Endothelial cell of umbilical vein (primary cell): ENCODE measurements at regions not wholly inside any gene's neighbourhood (a gene's known extent, or its start where the extent isn't known, plus 50 kb on each side); places are given as distances from the start of the nearest gene placed in this dataset.

Experiments
- BruUV-seq: library from RNA; stranded (reverse); fragments of 400-500 nt; replicated peaks from 2 replicates; lab custom pipeline; 2021; lab: Mats Ljungman, UMichigan
- CTCF ChIA-PET: fragments of 300-600, 350-600 bp; sonication (Branson Sonifier 250); formaldehyde crosslinking; loops from one replicate; lab custom pipeline; 2021; ENCODE audit warnings: antibody characterized with exemption, inconsistent platforms; lab: Charles Lee
- POLR2A ChIA-PET: fragments of 300-600, 350-600 bp; sonication (Branson Sonifier 250); formaldehyde crosslinking; loops from one replicate; lab custom pipeline; 2021; ENCODE audit warnings: antibody characterized with exemption, inconsistent platforms; lab: Charles Lee
- DNase-seq: peaks from one replicate; pipeline ENCODE4 v3.0.0-alpha.2; 2011; ENCODE audit warnings: low read depth, low spot score
- FAIRE-seq: peaks from 2 replicates; lab custom pipeline; 2011; peaks lifted over from hg19 to GRCh38; lab: Jason Lieb, UNC
- H2AFZ ChIP-seq: 2 replicates; pipeline ENCODE4 v1.6.0; 2012; ENCODE audit warnings: low read depth, low read length, control low read depth, inconsistent platforms
- H3K27ac ChIP-seq: 2 replicates; pipeline ENCODE4 v1.5.1; 2011; ENCODE audit warnings: low read depth, mild to moderate bottlenecking, control low read depth, low read length, moderate library complexity; ENCODE audit not compliant: insufficient read depth
- H3K27me3 ChIP-seq, 2 experiments: 2 replicates each; pipeline versions ENCODE4 v1.6.0 to v1.6.1; 2011; ENCODE audit warnings: low read length in 2 of 2, mixed read lengths in 1 of 2; ENCODE audit not compliant: control insufficient read depth in 2 of 2, insufficient read depth in 2 of 2
- H3K36me3 ChIP-seq, 2 experiments: 2 replicates in 1 of 2; 3 replicates in 1 of 2; pipeline ENCODE4 v1.5.1; 2011; ENCODE audit warnings: low read length in 2 of 2, mild to moderate bottlenecking in 1 of 2, moderate library complexity in 1 of 2; ENCODE audit not compliant: control insufficient read depth in 2 of 2, insufficient read depth in 2 of 2; ENCODE audit errors: extremely low read depth in 1 of 2
- H3K4me1 ChIP-seq: 3 replicates; pipeline ENCODE4 v1.5.1; 2011; ENCODE audit warnings: mild to moderate bottlenecking, low read length; ENCODE audit not compliant: control insufficient read depth, insufficient read depth; ENCODE audit errors: extremely low read depth
- H3K4me2 ChIP-seq: 2 replicates; pipeline ENCODE4 v1.6.1; 2011; ENCODE audit warnings: low read length, control low read depth, mixed read lengths; ENCODE audit not compliant: insufficient read depth
- H3K4me3 ChIP-seq, 3 experiments: fragments of 200-600 bp in 1 of 3; sonication (generic), shearing (Covaris generic) in 1 of 3; replicated peaks in 1 of 3; 2 replicates each; pipeline ENCODE4 v1.5.1; 2011 to 2016; ENCODE audit warnings: control low read depth in 3 of 3, low read length in 3 of 3, mild to moderate bottlenecking in 2 of 3, inconsistent platforms in 1 of 3, low read depth in 1 of 3, moderate library complexity in 1 of 3; ENCODE audit not compliant: insufficient read depth in 1 of 3
- H3K79me2 ChIP-seq: 2 replicates; pipeline ENCODE4 v1.6.0; 2012; ENCODE audit warnings: low read length, inconsistent platforms; ENCODE audit not compliant: control insufficient read depth, insufficient read depth
- H3K9ac ChIP-seq: replicated peaks from 2 replicates; pipeline ENCODE3; 2011; ENCODE audit warnings: low read length, control low read depth; ENCODE audit not compliant: insufficient read depth; ENCODE audit errors: extremely low read depth
- H3K9me1 ChIP-seq: replicated peaks from 3 replicates; pipeline ENCODE4 v1.6.0; 2011; ENCODE audit warnings: mild to moderate bottlenecking, low read length; ENCODE audit not compliant: control insufficient read depth, insufficient read depth; ENCODE audit errors: extremely low read depth
- H3K9me3 ChIP-seq: replicated peaks from 2 replicates; pipeline ENCODE4 v1.5.1; 2012; ENCODE audit warnings: low read length, inconsistent platforms; ENCODE audit not compliant: control insufficient read depth, insufficient read depth
- H4K20me1 ChIP-seq: replicated peaks from 2 replicates; pipeline ENCODE3; 2011; ENCODE audit warnings: mild to moderate bottlenecking, low read length; ENCODE audit not compliant: control insufficient read depth, insufficient read depth; ENCODE audit errors: extremely low read depth
- EZH2 ChIP-seq: IDR thresholded peaks from 2 replicates; pipeline ENCODE4 v1.6.1; 2012; ENCODE audit warnings: borderline replicate concordance, low read depth, mild to moderate bottlenecking, moderate library complexity, low read length, inconsistent platforms; ENCODE audit not compliant: severe bottlenecking
- FOS ChIP-seq: IDR thresholded peaks from 2 replicates; pipeline ENCODE4 v1.6.1; 2011; ENCODE audit warnings: mild to moderate bottlenecking, low read length, moderate library complexity, borderline replicate concordance; ENCODE audit not compliant: insufficient read depth
- GATA2 ChIP-seq: IDR thresholded peaks from 2 replicates; pipeline ENCODE4 v1.7.0; 2011; ENCODE audit warnings: low read depth, mild to moderate bottlenecking, moderate library complexity, mixed read lengths, low read length; ENCODE audit not compliant: insufficient read length, insufficient read depth
- JUN ChIP-seq: IDR thresholded peaks from 2 replicates; pipeline ENCODE4 v1.6.1; 2011; ENCODE audit warnings: borderline replicate concordance, low read depth; ENCODE audit not compliant: insufficient read length, insufficient read depth
- MYC ChIP-seq: IDR thresholded peaks from one replicate; pipeline ENCODE4 v1.6.1; 2011; ENCODE audit warnings: mild to moderate bottlenecking, low read depth, low read length
- POLR2A ChIP-seq: IDR thresholded peaks from 2 replicates; pipeline ENCODE4 v1.6.1; 2012; ENCODE audit warnings: low read depth, mild to moderate bottlenecking, control low read depth, low read length
- POLR2AphosphoS5 ChIP-seq: IDR thresholded peaks from 2 replicates; pipeline ENCODE4 v1.6.1; 2012; ENCODE audit warnings: low read depth, mild to moderate bottlenecking, control low read depth, low read length, moderate library complexity; ENCODE audit not compliant: insufficient read depth
- dilution Hi-C: fragments of 300-500 bp; cut with MboI; formaldehyde crosslinking; loops from one replicate; pipeline ENCODE4 v1.15.0; 2019; ENCODE audit warnings: low sequenced_read_pairs; ENCODE audit not compliant: extremely low pct_ligation_motif_present
- intact Hi-C: fragments of 100-400 bp; cut with micrococcal nuclease; formaldehyde crosslinking; loops from one replicate; pipeline ENCODE4 v1.10.0; 2022
- TF ChIP-seq, protein P1 (sequence below), 2 donors: IDR thresholded peaks; 1 replicate in 1 of 2; 2 replicates in 1 of 2; pipeline ENCODE4 v1.5.1; 2011; ENCODE audit warnings: low read length in 2 of 2, mild to moderate bottlenecking in 2 of 2, moderate library complexity in 2 of 2, control low read depth in 1 of 2, inconsistent platforms in 1 of 2, low read depth in 1 of 2; ENCODE audit not compliant: insufficient read depth in 1 of 2; ENCODE audit errors: extremely low read depth in 1 of 2
- TF ChIP-seq, protein P2 (sequence below): IDR thresholded peaks from 2 replicates; pipeline ENCODE4 v1.6.1; 2011; ENCODE audit not compliant: insufficient read depth, insufficient read length

DNA sequence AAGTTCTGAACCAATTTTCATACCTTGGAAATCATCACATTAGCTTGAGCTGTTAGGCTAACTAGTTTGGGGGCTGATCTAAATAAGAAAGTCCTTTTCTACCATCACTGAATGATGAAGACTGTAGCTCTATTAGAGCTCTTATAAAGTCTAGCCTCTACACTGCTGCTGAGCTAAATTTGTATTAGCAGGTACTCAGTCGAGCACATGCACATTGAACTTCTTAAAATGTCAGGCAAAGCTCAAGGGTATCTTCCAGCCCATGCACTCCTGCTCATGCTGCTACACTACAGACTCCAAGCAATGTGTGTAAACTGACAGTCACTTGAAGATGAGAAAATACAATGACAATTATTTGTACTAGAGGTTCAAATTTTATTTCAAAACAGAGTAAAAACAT, 158.8 kb upstream of the TMEM229A start:
- TF ChIP-seq FOS (no peak), POLR2AphosphoS5 (no peak), POLR2A (no peak), MYC (no peak), GATA2 (no peak), EZH2 (no peak), JUN (no peak)
- TF ChIP-seq, protein P1, sequence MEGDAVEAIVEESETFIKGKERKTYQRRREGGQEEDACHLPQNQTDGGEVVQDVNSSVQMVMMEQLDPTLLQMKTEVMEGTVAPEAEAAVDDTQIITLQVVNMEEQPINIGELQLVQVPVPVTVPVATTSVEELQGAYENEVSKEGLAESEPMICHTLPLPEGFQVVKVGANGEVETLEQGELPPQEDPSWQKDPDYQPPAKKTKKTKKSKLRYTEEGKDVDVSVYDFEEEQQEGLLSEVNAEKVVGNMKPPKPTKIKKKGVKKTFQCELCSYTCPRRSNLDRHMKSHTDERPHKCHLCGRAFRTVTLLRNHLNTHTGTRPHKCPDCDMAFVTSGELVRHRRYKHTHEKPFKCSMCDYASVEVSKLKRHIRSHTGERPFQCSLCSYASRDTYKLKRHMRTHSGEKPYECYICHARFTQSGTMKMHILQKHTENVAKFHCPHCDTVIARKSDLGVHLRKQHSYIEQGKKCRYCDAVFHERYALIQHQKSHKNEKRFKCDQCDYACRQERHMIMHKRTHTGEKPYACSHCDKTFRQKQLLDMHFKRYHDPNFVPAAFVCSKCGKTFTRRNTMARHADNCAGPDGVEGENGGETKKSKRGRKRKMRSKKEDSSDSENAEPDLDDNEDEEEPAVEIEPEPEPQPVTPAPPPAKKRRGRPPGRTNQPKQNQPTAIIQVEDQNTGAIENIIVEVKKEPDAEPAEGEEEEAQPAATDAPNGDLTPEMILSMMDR (IDR thresholded peaks at IDR 0.05; ENCODE audit: extremely low read depth in 1 of 2, insufficient read depth in 1 of 2, low read depth in 1 of 2, low read length in 2 of 2), result no peak
- TF ChIP-seq, protein P2, sequence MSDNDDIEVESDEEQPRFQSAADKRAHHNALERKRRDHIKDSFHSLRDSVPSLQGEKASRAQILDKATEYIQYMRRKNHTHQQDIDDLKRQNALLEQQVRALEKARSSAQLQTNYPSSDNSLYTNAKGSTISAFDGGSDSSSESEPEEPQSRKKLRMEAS, result no peak
- H3K27me3 ChIP-seq, result no peaks in the 10 kb centered on the region
- no peaks in the 10 kb centered on the region for H3K9me1 ChIP-seq
- H3K4me3 ChIP-seq, result no peak overlapping the region
- H3K27ac ChIP-seq, result no peak overlapping the region
- ChIA-PET POLR2A (no interaction called here), CTCF (interaction anchor here (1.0 to 1.2 kb wide), 2 partner anchors 12 to 14 kb away, joined by 3 read pairs; no protein-coding TSS in a partner anchor)
- intact Hi-C loops, result no loop called here
- no peaks in the 10 kb centered on the region for H4K20me1 ChIP-seq
- H3K4me2 ChIP-seq, result no peak overlapping the region
- no peaks in the 10 kb centered on the region for H3K36me3 ChIP-seq
- no peaks in the 10 kb centered on the region for H3K79me2 ChIP-seq
- DNase-seq, result no peak
- FAIRE-seq, result no peak
- no peaks in the 10 kb centered on the region for H3K9me3 ChIP-seq
- H3K4me1 ChIP-seq, result no peaks in the 10 kb centered on the region
- no peak overlapping the region for H2AFZ ChIP-seq
- dilution Hi-C loops, result no loop called here
- no TSS peak for BruUV-seq
- H3K9ac ChIP-seq, result no peak overlapping the region
